ENCODE measurements at regions not wholly inside any gene's neighbourhood (a gene's known extent, or its start where the extent isn't known, plus 50 kb on each side); places are given as distances from the start of the nearest gene placed in this dataset.

DNA sequence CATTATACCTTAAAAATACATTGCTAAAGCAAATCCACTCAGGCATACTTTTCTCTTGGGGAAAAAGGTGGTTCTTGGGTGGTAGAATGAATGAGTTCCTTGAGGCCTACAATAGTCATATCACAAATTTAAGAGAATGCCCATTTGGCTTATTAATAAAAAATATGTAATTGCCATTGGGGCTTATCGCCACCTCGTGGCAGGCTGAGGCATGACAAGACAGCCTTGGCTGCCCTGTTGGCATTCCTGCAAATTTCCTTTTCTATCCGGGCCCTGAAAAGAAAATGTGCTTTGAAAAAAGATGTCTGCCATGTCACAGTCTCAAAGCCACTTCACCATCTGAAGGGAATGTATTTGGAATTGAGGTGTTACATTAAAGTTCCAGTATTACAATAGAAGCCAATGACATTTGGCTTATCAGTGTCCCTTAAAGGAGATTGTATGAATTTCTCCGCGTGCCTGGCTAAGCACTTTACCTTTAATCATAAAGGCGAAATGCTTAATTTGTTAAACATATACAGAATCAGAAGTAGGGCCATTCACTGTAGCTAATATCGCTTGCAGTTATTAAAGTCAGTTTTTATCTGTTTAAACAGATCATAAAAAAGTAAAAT, 188.3 kb upstream of the ZFP64 start:
- TF ChIP-seq POLR2A (IDR thresholded peaks at IDR 0.05), result no peak
- TF ChIP-seq, protein P1, sequence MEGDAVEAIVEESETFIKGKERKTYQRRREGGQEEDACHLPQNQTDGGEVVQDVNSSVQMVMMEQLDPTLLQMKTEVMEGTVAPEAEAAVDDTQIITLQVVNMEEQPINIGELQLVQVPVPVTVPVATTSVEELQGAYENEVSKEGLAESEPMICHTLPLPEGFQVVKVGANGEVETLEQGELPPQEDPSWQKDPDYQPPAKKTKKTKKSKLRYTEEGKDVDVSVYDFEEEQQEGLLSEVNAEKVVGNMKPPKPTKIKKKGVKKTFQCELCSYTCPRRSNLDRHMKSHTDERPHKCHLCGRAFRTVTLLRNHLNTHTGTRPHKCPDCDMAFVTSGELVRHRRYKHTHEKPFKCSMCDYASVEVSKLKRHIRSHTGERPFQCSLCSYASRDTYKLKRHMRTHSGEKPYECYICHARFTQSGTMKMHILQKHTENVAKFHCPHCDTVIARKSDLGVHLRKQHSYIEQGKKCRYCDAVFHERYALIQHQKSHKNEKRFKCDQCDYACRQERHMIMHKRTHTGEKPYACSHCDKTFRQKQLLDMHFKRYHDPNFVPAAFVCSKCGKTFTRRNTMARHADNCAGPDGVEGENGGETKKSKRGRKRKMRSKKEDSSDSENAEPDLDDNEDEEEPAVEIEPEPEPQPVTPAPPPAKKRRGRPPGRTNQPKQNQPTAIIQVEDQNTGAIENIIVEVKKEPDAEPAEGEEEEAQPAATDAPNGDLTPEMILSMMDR (IDR thresholded peaks at IDR 0.05), result peak; percentile 59 to 89 (median 74)

Data from tibial nerve (tissue), 3 donors.